A673 (cell line): ENCODE measurements at regions not wholly inside any gene's neighbourhood (a gene's known extent, or its start where the extent isn't known, plus 50 kb on each side); places are given as distances from the start of the nearest gene placed in this dataset.

Source experiments
- BruUV-seq: library from RNA; stranded (reverse); fragments of 400-500 nt; replicated peaks from 2 replicates; lab custom pipeline; 2021; lab: Mats Ljungman, UMichigan
- CTCF ChIA-PET: fragments of 300-600 bp; sonication (Branson Sonifier 250); formaldehyde crosslinking; loops from one replicate; lab custom pipeline; 2022; ENCODE audit warnings: antibody characterized with exemption; lab: Charles Lee
- POLR2A ChIA-PET: fragments of 300-600 bp; sonication (Branson Sonifier 250); formaldehyde crosslinking; loops from one replicate; lab custom pipeline; 2022; ENCODE audit warnings: antibody characterized with exemption; ENCODE audit not compliant: low non-redundant PET; lab: Charles Lee
- DNase-seq: peaks from one replicate; pipeline ENCODE4 v3.0.0-alpha.2; 2015; ENCODE audit warnings: low spot score
- H3K27ac ChIP-seq: fragments of 200-600 bp; sonication (generic); 2 replicates; pipeline ENCODE4 v1.5.1; 2016; ENCODE audit warnings: mixed run types, low read depth, mild to moderate bottlenecking, mixed read lengths, antibody characterized with exemption, low read length; ENCODE audit not compliant: poor library complexity, severe bottlenecking
- H3K27me3 ChIP-seq: fragments of 200-600 bp; sonication (generic); replicated peaks from 2 replicates; pipeline ENCODE4 v1.6.1; 2017; ENCODE audit warnings: mixed run types, low read depth, mild to moderate bottlenecking, mixed read lengths, antibody characterized with exemption, low read length; ENCODE audit not compliant: insufficient read depth, poor library complexity
- H3K36me3 ChIP-seq: fragments of 200-600 bp; sonication (generic); 2 replicates; pipeline ENCODE4 v1.6.1; 2016; ENCODE audit warnings: mixed run types, mild to moderate bottlenecking, mixed read lengths, antibody characterized with exemption, low read length; ENCODE audit not compliant: insufficient read depth, poor library complexity, severe bottlenecking
- H3K4me1 ChIP-seq: fragments of 200-600 bp; sonication (generic); 2 replicates; pipeline ENCODE4 v1.6.1; 2017; ENCODE audit warnings: mixed run types, mild to moderate bottlenecking, mixed read lengths, antibody characterized with exemption, low read length; ENCODE audit not compliant: insufficient read depth, poor library complexity, severe bottlenecking
- H3K4me3 ChIP-seq: fragments of 200-600 bp; sonication (generic); 2 replicates; pipeline ENCODE4 v1.5.1; 2016; ENCODE audit warnings: low read depth, mixed run types, mild to moderate bottlenecking, mixed read lengths, low read length; ENCODE audit not compliant: poor library complexity, severe bottlenecking
- H3K9me3 ChIP-seq: fragments of 200-600 bp; sonication (generic); 2 replicates; pipeline ENCODE4 v1.6.1; 2016; ENCODE audit warnings: mixed run types, low read depth, mild to moderate bottlenecking, mixed read lengths, antibody characterized with exemption, low read length; ENCODE audit not compliant: poor library complexity, severe bottlenecking
- CTCF ChIP-seq: fragments of 300-800, 200-600 bp; sonication (generic); conservative IDR thresholded peaks from 2 replicates; pipeline ENCODE4 v1.5.1; 2017; ENCODE audit warnings: low read depth, mild to moderate bottlenecking, antibody characterized with exemption, low read length, moderate library complexity, mixed read lengths
- EZH2 ChIP-seq: fragments of 200-600 bp; sonication (generic); IDR thresholded peaks from 2 replicates; pipeline ENCODE4 v1.6.1; 2017; ENCODE audit warnings: borderline replicate concordance, low read depth, mild to moderate bottlenecking, mixed read lengths, antibody characterized with exemption, low read length; ENCODE audit not compliant: poor library complexity, severe bottlenecking
- intact Hi-C: fragments of 100-400 bp; cut with micrococcal nuclease; formaldehyde crosslinking; loops from one replicate; pipeline ENCODE4 v1.10.0; 2022; ENCODE audit not compliant: unreplicated experiment

DNA sequence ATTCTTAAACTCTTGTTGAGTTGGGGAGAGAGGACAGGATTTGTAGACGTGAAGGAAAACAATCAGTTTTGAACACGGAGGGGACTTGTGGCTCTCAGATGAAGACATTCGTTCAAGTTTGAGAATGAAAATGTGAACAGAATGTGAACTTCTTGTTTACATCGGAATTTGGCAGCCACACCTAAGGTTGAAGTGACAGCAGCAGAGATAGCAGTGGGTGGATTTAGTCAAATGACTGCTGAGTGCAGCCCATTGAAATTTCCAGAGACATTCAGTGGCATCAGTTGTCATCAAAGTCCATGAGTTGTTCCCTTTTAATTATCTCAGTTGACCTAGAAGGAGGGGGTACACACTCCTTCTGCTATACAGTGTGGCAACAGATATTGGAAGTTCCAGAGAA is 280.0 kb downstream of the SEMA3D start:
- Histone ChIP-seq H3K4me3 (no peak overlapping the region), H3K36me3 (no peaks in the 10 kb centered on the region), H3K27me3 (no peaks in the 10 kb centered on the region), H3K27ac (no peak overlapping the region), H3K9me3 (no peaks in the 10 kb centered on the region), H3K4me1 (no peaks in the 10 kb centered on the region)
- no peak for DNase-seq
- intact Hi-C loops = no loop called here
- TF ChIP-seq CTCF (no peak), EZH2 (no peak)
- CTCF ChIA-PET = no interaction called here
- POLR2A ChIA-PET = no interaction called here
- no TSS peak for BruUV-seq

- DNase-seq = no peak
- H3K4me1 ChIP-seq = no peaks in the 10 kb centered on the region
- BruUV-seq = no TSS peak
- no peaks in the 10 kb centered on the region for H3K27me3 ChIP-seq
- TF ChIP-seq CTCF (no peak), EZH2 (no peak)
- H3K36me3 ChIP-seq = no peaks in the 10 kb centered on the region
- no peak overlapping the region for H3K4me3 ChIP-seq
- CTCF ChIA-PET = no interaction called here
- no peaks in the 10 kb centered on the region for H3K9me3 ChIP-seq
- POLR2A ChIA-PET = no interaction called here
- H3K27ac ChIP-seq = no peak overlapping the region
- intact Hi-C loops = no loop called here
These were observed 282.3 kb downstream of the SEMA3D start for GRCh38 chr7:84904561-84904960.

- Histone ChIP-seq H3K36me3 (no peaks in the 10 kb centered on the region), H3K27ac (no peak overlapping the region), H3K4me3 (no peak overlapping the region), H3K27me3 (no peaks in the 10 kb centered on the region), H3K4me1 (no peaks in the 10 kb centered on the region), H3K9me3 (no peaks in the 10 kb centered on the region)
- TF ChIP-seq CTCF (no peak), EZH2 (no peak)
- BruUV-seq = no TSS peak
- intact Hi-C loops = no loop called here
- ChIA-PET POLR2A (no interaction called here), CTCF (no interaction called here)
- DNase-seq = no peak
These were observed 285.5 kb downstream of the SEMA3D start for GRCh38 chr7:84901366-84901765.
